Breast epithelium (tissue), 4 donors: ENCODE measurements at regions not wholly inside any gene's neighbourhood (a gene's known extent, or its start where the extent isn't known, plus 50 kb on each side); places are given as distances from the start of the nearest gene placed in this dataset.

ENCODE experiments used
- DNase-seq, 2 donors: peaks; one replicate each; pipeline ENCODE4 v3.0.0-alpha.2; 2019; ENCODE audit warnings: low spot score in 2 of 2
- H3K27ac ChIP-seq, 2 donors: fragments of 200-600 bp; sonication (generic) in 1 of 2; one replicate each; pipeline ENCODE4 v1.5.1; 2016 to 2019; ENCODE audit warnings: mild to moderate bottlenecking in 1 of 2
- H3K27me3 ChIP-seq, 2 donors: fragments of 200-600 bp; sonication (generic) in 1 of 2; one replicate each; pipeline versions ENCODE4 v1.5.1 to v1.6.0; 2017 to 2019; ENCODE audit warnings: control low read depth in 1 of 2, mild to moderate bottlenecking in 1 of 2
- H3K36me3 ChIP-seq: fragments of 200-600 bp; one replicate; pipeline ENCODE4 v1.5.1; 2019
- H3K4me1 ChIP-seq, 2 donors: fragments of 200-600 bp; sonication (generic); one replicate each; pipeline ENCODE4 v1.5.1; 2016 to 2019; ENCODE audit warnings: control low read depth in 1 of 2
- H3K4me3 ChIP-seq, 3 donors: fragments of 200-600 bp; sonication (generic); 1 replicate in 2 of 3; 2 replicates in 1 of 3; pipeline ENCODE4 v1.5.1; 2016 to 2019; ENCODE audit warnings: mild to moderate bottlenecking in 3 of 3, moderate library complexity in 2 of 3
- H3K9me3 ChIP-seq, 2 donors: fragments of 200-600 bp; sonication (generic) in 1 of 2; one replicate each; pipeline ENCODE4 v1.5.1; 2016 to 2019; ENCODE audit warnings: control low read depth in 1 of 2
- CTCF ChIP-seq, 3 donors: fragments of 450-650 bp; IDR thresholded peaks; one replicate each; pipeline ENCODE4 v1.5.1; 2016 to 2017; ENCODE audit warnings: antibody characterized with exemption in 3 of 3, mild to moderate bottlenecking in 3 of 3, moderate library complexity in 3 of 3
- POLR2A ChIP-seq: fragments of 450-650 bp; IDR thresholded peaks from one replicate; pipeline ENCODE4 v1.6.1; 2016; ENCODE audit warnings: antibody characterized with exemption, mild to moderate bottlenecking, moderate library complexity
- POLR2AphosphoS5 ChIP-seq, 3 donors: sonication (generic); formaldehyde crosslinking; IDR thresholded peaks; one replicate each; pipeline ENCODE4 v1.6.1; 2017; ENCODE audit warnings: antibody characterized with exemption in 3 of 3
- intact Hi-C: fragments of 100-400 bp; cut with DNase I; formaldehyde crosslinking; loops from one replicate; pipeline ENCODE4 v1.15.1; 2023; ENCODE audit warnings: low total_unique reads

DNA sequence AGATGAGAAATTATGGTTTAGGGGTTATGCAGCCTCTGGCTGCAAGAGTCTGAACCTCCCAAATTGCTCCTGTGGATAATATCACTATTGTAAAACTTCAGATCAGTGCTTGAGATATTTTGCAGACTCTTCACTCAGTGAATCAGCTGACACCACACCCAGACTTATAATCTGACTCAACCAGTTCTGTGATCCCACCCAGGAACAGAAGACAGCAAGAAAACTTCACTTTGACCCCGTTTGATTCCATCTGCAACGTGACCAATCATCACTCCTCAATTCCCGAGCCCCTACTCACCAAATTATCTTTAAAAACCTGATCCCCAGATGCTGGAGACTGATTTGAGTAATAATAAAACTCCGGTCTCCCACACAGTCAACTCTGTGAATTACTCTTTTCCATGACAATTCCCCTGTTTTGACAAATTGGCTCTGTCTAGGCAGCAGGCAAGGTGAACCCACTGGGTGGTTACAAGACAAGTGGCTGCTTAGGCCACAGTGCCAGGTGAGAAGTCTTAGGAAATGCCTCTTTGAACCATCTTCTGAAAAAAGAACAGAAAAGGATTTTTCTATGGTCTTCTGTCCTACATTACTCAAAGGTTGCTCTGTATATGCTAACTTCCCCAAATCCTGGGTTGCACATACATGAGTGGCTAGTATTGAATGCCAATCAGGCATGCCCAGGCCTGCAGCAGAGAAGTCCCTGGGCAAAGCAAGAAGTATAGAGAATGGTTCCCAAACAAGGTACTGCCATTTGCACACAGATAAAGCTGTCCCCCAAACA, 588.0 kb downstream of the PRELID2 start:
- no peak overlapping the region for H3K27ac ChIP-seq
- TF ChIP-seq CTCF (IDR thresholded peaks at IDR 0.05), result no peak
- no peak for TF ChIP-seq POLR2AphosphoS5 (IDR thresholded peaks at IDR 0.05)
- no peak for TF ChIP-seq POLR2A
- H3K36me3 ChIP-seq, result no peaks in the 10 kb centered on the region
- H3K4me1 ChIP-seq, result no peaks in the 10 kb centered on the region
- intact Hi-C loops, result no loop called here
- no peak for DNase-seq
- no peak overlapping the region for H3K4me3 ChIP-seq
- H3K27me3 ChIP-seq, result no peaks in the 10 kb centered on the region
- H3K9me3 ChIP-seq, result no peaks in the 10 kb centered on the region

DNA sequence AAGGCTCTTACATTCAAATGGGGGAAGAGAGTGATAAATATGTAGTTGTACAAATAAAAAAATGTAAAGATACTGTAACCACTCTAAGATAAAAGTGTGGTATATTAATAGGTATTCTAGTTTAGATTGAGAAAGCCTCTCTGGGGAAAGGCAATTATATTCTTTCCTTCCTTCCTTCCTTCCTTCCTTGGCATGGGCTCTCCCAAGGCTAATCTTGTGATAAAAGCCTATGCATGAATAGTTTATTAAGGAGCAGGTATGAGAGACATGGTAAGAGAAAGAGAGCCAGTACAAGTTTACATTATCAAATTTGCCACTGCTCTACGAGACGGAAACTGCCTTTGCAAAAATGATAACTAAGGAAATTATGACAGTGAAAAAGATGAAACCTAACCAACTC, 588.8 kb downstream of the PRELID2 start:
- H3K36me3 ChIP-seq, result no peaks in the 10 kb centered on the region
- no peak for DNase-seq
- no peaks in the 10 kb centered on the region for H3K4me1 ChIP-seq
- H3K27ac ChIP-seq, result no peak overlapping the region
- H3K9me3 ChIP-seq, result no peaks in the 10 kb centered on the region
- no peak overlapping the region for H3K4me3 ChIP-seq
- TF ChIP-seq CTCF (IDR thresholded peaks at IDR 0.05), result no peak
- no peak for TF ChIP-seq POLR2A
- TF ChIP-seq POLR2AphosphoS5 (IDR thresholded peaks at IDR 0.05), result no peak
- intact Hi-C loops, result no loop called here
- H3K27me3 ChIP-seq, result no peaks in the 10 kb centered on the region

DNA sequence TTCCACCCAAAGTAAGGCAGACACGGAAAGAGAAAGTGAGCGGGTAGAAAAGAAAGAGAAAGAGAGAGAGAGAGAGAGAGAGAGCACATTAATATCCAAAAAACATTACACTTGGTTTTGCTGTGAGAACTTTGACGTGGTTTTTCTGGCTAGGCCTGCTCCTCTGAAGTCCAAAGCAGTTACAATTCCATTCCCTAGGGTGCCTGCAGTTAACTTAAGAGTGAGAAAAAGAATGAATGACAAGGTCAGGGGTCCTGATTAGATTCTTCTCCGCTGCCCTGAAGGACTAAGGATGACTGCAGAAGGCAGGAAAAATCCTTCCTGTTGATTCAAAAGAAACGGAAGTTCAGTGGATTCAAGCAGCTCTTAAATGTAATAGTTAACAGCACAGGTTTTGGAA, 589.8 kb downstream of the PRELID2 start:
- no peak overlapping the region for H3K27ac ChIP-seq
- no peaks in the 10 kb centered on the region for H3K36me3 ChIP-seq
- no peaks in the 10 kb centered on the region for H3K27me3 ChIP-seq
- intact Hi-C loops, result no loop called here
- TF ChIP-seq POLR2AphosphoS5 (IDR thresholded peaks at IDR 0.05) (no peak), POLR2A (no peak), CTCF (IDR thresholded peaks at IDR 0.05) (no peak)
- H3K4me3 ChIP-seq, result no peak overlapping the region
- no peaks in the 10 kb centered on the region for H3K4me1 ChIP-seq
- DNase-seq, result no peak
- H3K9me3 ChIP-seq, result no peaks in the 10 kb centered on the region

- DNase-seq, result no peak
- Histone ChIP-seq H3K4me3 (no peak overlapping the region), H3K36me3 (no peaks in the 10 kb centered on the region), H3K27me3 (no peaks in the 10 kb centered on the region), H3K9me3 (no peaks in the 10 kb centered on the region), H3K27ac (no peak overlapping the region), H3K4me1 (no peaks in the 10 kb centered on the region)
- intact Hi-C loops, result no loop called here
- TF ChIP-seq POLR2A (no peak), POLR2AphosphoS5 (IDR thresholded peaks at IDR 0.05) (no peak), CTCF (IDR thresholded peaks at IDR 0.05) (no peak)
Measured at GRCh38 chr5:145244788-145245187, 590.4 kb downstream of the PRELID2 start.

DNA sequence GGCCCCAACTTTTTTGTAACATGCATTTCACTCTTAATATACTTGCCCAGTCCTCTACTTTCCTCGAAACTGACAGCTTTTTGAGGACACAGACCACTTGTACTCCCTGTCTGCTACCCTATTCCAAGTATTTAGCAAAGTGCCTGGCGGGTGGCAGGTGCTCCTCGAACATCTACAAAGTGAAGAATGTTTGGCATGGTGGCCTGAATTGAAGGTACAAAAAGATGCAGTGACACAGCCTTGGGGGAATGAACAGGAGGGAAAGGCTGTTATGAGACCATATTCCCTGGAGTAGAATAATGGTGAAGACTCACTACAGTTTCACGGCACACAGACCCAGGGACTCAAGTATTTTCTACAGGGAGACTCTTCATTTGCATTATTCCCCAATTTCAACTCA, 590.9 kb downstream of the PRELID2 start:
- no peak overlapping the region for H3K27ac ChIP-seq
- TF ChIP-seq POLR2A (no peak), CTCF (IDR thresholded peaks at IDR 0.05) (no peak), POLR2AphosphoS5 (IDR thresholded peaks at IDR 0.05) (no peak)
- H3K4me3 ChIP-seq, result no peak overlapping the region
- H3K9me3 ChIP-seq, result no peaks in the 10 kb centered on the region
- H3K36me3 ChIP-seq, result no peaks in the 10 kb centered on the region
- DNase-seq, result no peak
- H3K4me1 ChIP-seq, result no peaks in the 10 kb centered on the region
- intact Hi-C loops, result no loop called here
- H3K27me3 ChIP-seq, result no peaks in the 10 kb centered on the region
